K562 (cell line): ENCODE measurements at regions not wholly inside any gene's neighbourhood (a gene's known extent, or its start where the extent isn't known, plus 50 kb on each side); places are given as distances from the start of the nearest gene placed in this dataset.

ENCODE experiments used
- CHD4 ChIP-seq: fragments of 200-600 bp; sonication (generic); IDR thresholded peaks from 3 replicates; pipeline ENCODE4 v1.6.1; 2012; ENCODE audit warnings: low read depth, mild to moderate bottlenecking, mixed read lengths, low read length, inconsistent platforms; ENCODE audit not compliant: insufficient read depth, insufficient replicate concordance, poor library complexity, severe bottlenecking
- JUN ChIP-seq, 2 experiments: sonication (generic) in 1 of 2; formaldehyde crosslinking in 1 of 2; IDR thresholded peaks; 2 replicates each; pipeline versions ENCODE4 v1.6.1 to v1.8.0; 2012 to 2022; ENCODE audit warnings: borderline replicate concordance in 2 of 2, mild to moderate bottlenecking in 2 of 2, improper control_type of control experiment in 1 of 2, low read depth in 1 of 2, low read length in 1 of 2, missing genetic modification reagents in 1 of 2
- RFX5 ChIP-seq: IDR thresholded peaks from 2 replicates; pipeline ENCODE4 v1.6.1; 2011; ENCODE audit warnings: low read depth, mild to moderate bottlenecking, improper control_type of control experiment, low read length
- ZNF41 ChIP-seq: fragments of 250-450 bp; sonication (Bioruptor Pico); conservative IDR thresholded peaks from 2 replicates; pipeline ENCODE4 v1.4.0; 2020; ENCODE audit warnings: mild to moderate bottlenecking
- ZNF518B ChIP-seq: fragments of 250-450 bp; sonication (Bioruptor Pico); IDR thresholded peaks from 2 replicates; pipeline ENCODE4 v1.5.0; 2021; ENCODE audit warnings: mild to moderate bottlenecking, moderate library complexity
- TF ChIP-seq, protein P1 (sequence below), 2 experiments: fragments of 150-350 bp in 1 of 2; IDR thresholded peaks; 2 replicates each; pipeline ENCODE4 v1.6.1; 2012 to 2016; ENCODE audit warnings: low read depth in 2 of 2, low read length in 2 of 2, mild to moderate bottlenecking in 1 of 2, moderate library complexity in 1 of 2

GRCh38 chr12:58732894-58733293 lies 187.4 kb downstream of the LRIG3 start (continued):
- TF ChIP-seq, protein P1, sequence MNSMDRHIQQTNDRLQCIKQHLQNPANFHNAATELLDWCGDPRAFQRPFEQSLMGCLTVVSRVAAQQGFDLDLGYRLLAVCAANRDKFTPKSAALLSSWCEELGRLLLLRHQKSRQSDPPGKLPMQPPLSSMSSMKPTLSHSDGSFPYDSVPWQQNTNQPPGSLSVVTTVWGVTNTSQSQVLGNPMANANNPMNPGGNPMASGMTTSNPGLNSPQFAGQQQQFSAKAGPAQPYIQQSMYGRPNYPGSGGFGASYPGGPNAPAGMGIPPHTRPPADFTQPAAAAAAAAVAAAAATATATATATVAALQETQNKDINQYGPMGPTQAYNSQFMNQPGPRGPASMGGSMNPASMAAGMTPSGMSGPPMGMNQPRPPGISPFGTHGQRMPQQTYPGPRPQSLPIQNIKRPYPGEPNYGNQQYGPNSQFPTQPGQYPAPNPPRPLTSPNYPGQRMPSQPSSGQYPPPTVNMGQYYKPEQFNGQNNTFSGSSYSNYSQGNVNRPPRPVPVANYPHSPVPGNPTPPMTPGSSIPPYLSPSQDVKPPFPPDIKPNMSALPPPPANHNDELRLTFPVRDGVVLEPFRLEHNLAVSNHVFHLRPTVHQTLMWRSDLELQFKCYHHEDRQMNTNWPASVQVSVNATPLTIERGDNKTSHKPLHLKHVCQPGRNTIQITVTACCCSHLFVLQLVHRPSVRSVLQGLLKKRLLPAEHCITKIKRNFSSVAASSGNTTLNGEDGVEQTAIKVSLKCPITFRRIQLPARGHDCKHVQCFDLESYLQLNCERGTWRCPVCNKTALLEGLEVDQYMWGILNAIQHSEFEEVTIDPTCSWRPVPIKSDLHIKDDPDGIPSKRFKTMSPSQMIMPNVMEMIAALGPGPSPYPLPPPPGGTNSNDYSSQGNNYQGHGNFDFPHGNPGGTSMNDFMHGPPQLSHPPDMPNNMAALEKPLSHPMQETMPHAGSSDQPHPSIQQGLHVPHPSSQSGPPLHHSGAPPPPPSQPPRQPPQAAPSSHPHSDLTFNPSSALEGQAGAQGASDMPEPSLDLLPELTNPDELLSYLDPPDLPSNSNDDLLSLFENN (IDR thresholded peaks at IDR 0.05; ENCODE audit: low read depth in 2 of 2, low read length in 2 of 2): no peak
- TF ChIP-seq ZNF518B (CRISPR knock-in tag): no peak
- no peak for TF ChIP-seq CHD4
- no peak for TF ChIP-seq RFX5
- no peak for TF ChIP-seq JUN (IDR thresholded peaks at IDR 0.05; ENCODE audit: borderline replicate concordance, low read depth, low read length)
- TF ChIP-seq JUN (CRISPR knock-in tag; IDR thresholded peaks at IDR 0.05; ENCODE audit: borderline replicate concordance): no peak
- no peak for TF ChIP-seq ZNF41 (CRISPR knock-in tag)
